NB4 (cell line): ENCODE measurements at regions not wholly inside any gene's neighbourhood (a gene's known extent, or its start where the extent isn't known, plus 50 kb on each side); places are given as distances from the start of the nearest gene placed in this dataset.

Source experiments
- CTCF ChIP-seq: IDR thresholded peaks from one replicate; pipeline ENCODE4 v1.5.1; 2012; ENCODE audit warnings: low read depth, low read length
- MAX ChIP-seq: IDR thresholded peaks from 2 replicates; pipeline ENCODE4 v1.6.1; 2011; ENCODE audit warnings: low read depth, low read length
- MYC ChIP-seq: IDR thresholded peaks from 2 replicates; pipeline ENCODE4 v1.6.1; 2011; ENCODE audit warnings: low read depth, low read length
- POLR2A ChIP-seq: IDR thresholded peaks from 2 replicates; pipeline ENCODE4 v1.6.1; 2011; ENCODE audit warnings: mild to moderate bottlenecking; ENCODE audit not compliant: insufficient read length; ENCODE audit errors: extremely low read depth

- TF ChIP-seq CTCF (no peak), POLR2A (no peak), MAX (no peak), MYC (no peak)
These were observed 78.1 kb upstream of the HABP2 start for GRCh38 chr10:113474752-113475151.
